SK-N-SH treated with all-trans-retinoic acid at 6 μM for 48 hours (cell line): ENCODE measurements at regions not wholly inside any gene's neighbourhood (a gene's known extent, or its start where the extent isn't known, plus 50 kb on each side); places are given as distances from the start of the nearest gene placed in this dataset.

ENCODE experiments used
- ATAC-seq: fragments of 200-7000 bp; cut with Tn5 transposase; 3 replicates; pipeline ENCODE4 v1.9.1; 2020; ENCODE audit warnings: mild to moderate bottlenecking, moderate library complexity
- BACH2 ChIP-seq: fragments of 250-450 bp; sonication (Bioruptor Pico); IDR thresholded peaks from 2 replicates; pipeline ENCODE4 v1.9.0; 2021; ENCODE audit warnings: mild to moderate bottlenecking, borderline replicate concordance
- CREB5 ChIP-seq: fragments of 250-450 bp; sonication (Bioruptor Pico); IDR thresholded peaks from 2 replicates; pipeline ENCODE4 v1.5.1; 2020; ENCODE audit warnings: low read depth, mild to moderate bottlenecking, moderate library complexity
- CSDC2 ChIP-seq: fragments of 250-450 bp; sonication (Bioruptor Pico); IDR thresholded peaks from 2 replicates; pipeline ENCODE4 v1.5.0; 2020; ENCODE audit warnings: mild to moderate bottlenecking, moderate library complexity
- CSRNP3 ChIP-seq: fragments of 250-450 bp; sonication (Bioruptor Pico); IDR thresholded peaks from 2 replicates; pipeline ENCODE4 v1.5.1; 2021; ENCODE audit warnings: mild to moderate bottlenecking, moderate library complexity
- ESRRG ChIP-seq: fragments of 250-450 bp; sonication (Bioruptor Pico); IDR thresholded peaks from 2 replicates; pipeline ENCODE4 v1.6.1; 2021; ENCODE audit warnings: mild to moderate bottlenecking
- GLIS3 ChIP-seq: fragments of 250-450 bp; sonication (Bioruptor Pico); IDR thresholded peaks from 2 replicates; pipeline ENCODE4 v1.5.0; 2020; ENCODE audit warnings: mild to moderate bottlenecking, moderate library complexity
- ISL1 ChIP-seq: fragments of 250-450 bp; sonication (Bioruptor Pico); IDR thresholded peaks from 2 replicates; pipeline ENCODE4 v2.1.2; 2022; ENCODE audit warnings: mild to moderate bottlenecking, moderate library complexity
- OSR1 ChIP-seq: fragments of 250-450 bp; sonication (Bioruptor Pico); IDR thresholded peaks from 2 replicates; pipeline ENCODE4 v1.8.0; 2022; ENCODE audit warnings: moderate library complexity, mild to moderate bottlenecking, inconsistent platforms
- POU6F1 ChIP-seq: fragments of 250-450 bp; sonication (Bioruptor Pico); IDR thresholded peaks from 2 replicates; pipeline ENCODE4 v1.8.0; 2021; ENCODE audit warnings: low read depth, mild to moderate bottlenecking, moderate library complexity, borderline replicate concordance
- PPARA ChIP-seq: fragments of 250-450 bp; sonication (Bioruptor Pico); IDR thresholded peaks from 2 replicates; pipeline ENCODE4 v1.5.0; 2020; ENCODE audit warnings: mild to moderate bottlenecking, borderline replicate concordance
- RARB ChIP-seq: fragments of 250-450 bp; sonication (Bioruptor Pico); IDR thresholded peaks from 2 replicates; pipeline ENCODE4 v1.8.0; 2021; ENCODE audit warnings: mild to moderate bottlenecking, moderate library complexity
- SNAI2 ChIP-seq: fragments of 250-450 bp; sonication (Bioruptor Pico); IDR thresholded peaks from 2 replicates; pipeline ENCODE4 v1.5.0; 2020; ENCODE audit warnings: mild to moderate bottlenecking, moderate library complexity
- TCF4 ChIP-seq: fragments of 250-450 bp; sonication (Bioruptor Pico); IDR thresholded peaks from 2 replicates; pipeline ENCODE4 v1.8.0; 2021; ENCODE audit warnings: mild to moderate bottlenecking, moderate library complexity, borderline replicate concordance
- TOX ChIP-seq: fragments of 250-450 bp; sonication (Bioruptor Pico); IDR thresholded peaks from 2 replicates; pipeline ENCODE4 v1.8.0; 2021; ENCODE audit warnings: mild to moderate bottlenecking, moderate library complexity, borderline replicate concordance
- ZC3H10 ChIP-seq: fragments of 250-450 bp; sonication (Bioruptor Pico); IDR thresholded peaks from 2 replicates; pipeline ENCODE4 v1.5.1; 2021; ENCODE audit warnings: mild to moderate bottlenecking, moderate library complexity
- ZFP3 ChIP-seq: fragments of 250-450 bp; sonication (Bioruptor Pico); IDR thresholded peaks from 2 replicates; pipeline ENCODE4 v1.5.0; 2020; ENCODE audit warnings: mild to moderate bottlenecking, moderate library complexity
- ZFP30 ChIP-seq: fragments of 450-650 bp; formaldehyde crosslinking; IDR thresholded peaks from 2 replicates; pipeline ENCODE4 v1.5.0; 2022; ENCODE audit warnings: mild to moderate bottlenecking, moderate library complexity
- ZNF565 ChIP-seq: fragments of 450-650 bp; formaldehyde crosslinking; conservative IDR thresholded peaks from 2 replicates; pipeline ENCODE4 v1.5.0; 2020; ENCODE audit warnings: low read depth, mild to moderate bottlenecking, moderate library complexity
- ZNF8 ChIP-seq: fragments of 450-650 bp; formaldehyde crosslinking; IDR thresholded peaks from 2 replicates; pipeline ENCODE4 v1.5.0; 2020; ENCODE audit warnings: mild to moderate bottlenecking, moderate library complexity
- TF ChIP-seq, protein P1 (sequence below): fragments of 250-450 bp; sonication (Bioruptor Pico); IDR thresholded peaks from 2 replicates; pipeline ENCODE4 v1.5.0; 2020; ENCODE audit warnings: mild to moderate bottlenecking, moderate library complexity

DNA sequence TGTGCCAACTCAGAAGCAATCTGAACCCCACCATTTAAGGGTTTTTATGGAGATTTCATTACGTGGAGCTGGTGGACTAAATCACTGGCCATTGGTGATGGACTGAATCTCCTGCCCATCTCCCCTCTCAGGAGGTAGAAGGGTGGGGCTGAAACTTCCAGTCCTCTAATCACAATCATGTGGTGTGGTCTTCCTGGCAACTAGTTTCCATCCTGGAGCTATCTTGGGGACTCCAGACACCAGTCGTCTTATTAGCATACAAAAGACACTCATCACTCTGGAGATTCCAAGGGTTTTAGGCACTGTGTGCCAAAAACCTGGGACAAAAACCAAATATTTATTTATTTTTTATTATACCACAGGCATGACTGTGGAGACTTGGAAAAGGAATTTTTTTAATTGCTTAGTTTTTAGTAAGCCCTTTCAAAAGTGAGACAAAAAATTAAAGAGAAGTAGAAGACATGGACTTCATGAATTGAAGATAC is 203.6 kb downstream of the WNT5A start:
- TF ChIP-seq ZFP3: no peak
- TF ChIP-seq ZNF565: no peak
- no peak for TF ChIP-seq ZNF8 (CRISPR knock-in tag)
- no peak for TF ChIP-seq ZFP30 (CRISPR knock-in tag)
- TF ChIP-seq POU6F1 (CRISPR knock-in tag): no peak
- TF ChIP-seq CSDC2 (CRISPR knock-in tag): no peak
- TF ChIP-seq, protein P1, sequence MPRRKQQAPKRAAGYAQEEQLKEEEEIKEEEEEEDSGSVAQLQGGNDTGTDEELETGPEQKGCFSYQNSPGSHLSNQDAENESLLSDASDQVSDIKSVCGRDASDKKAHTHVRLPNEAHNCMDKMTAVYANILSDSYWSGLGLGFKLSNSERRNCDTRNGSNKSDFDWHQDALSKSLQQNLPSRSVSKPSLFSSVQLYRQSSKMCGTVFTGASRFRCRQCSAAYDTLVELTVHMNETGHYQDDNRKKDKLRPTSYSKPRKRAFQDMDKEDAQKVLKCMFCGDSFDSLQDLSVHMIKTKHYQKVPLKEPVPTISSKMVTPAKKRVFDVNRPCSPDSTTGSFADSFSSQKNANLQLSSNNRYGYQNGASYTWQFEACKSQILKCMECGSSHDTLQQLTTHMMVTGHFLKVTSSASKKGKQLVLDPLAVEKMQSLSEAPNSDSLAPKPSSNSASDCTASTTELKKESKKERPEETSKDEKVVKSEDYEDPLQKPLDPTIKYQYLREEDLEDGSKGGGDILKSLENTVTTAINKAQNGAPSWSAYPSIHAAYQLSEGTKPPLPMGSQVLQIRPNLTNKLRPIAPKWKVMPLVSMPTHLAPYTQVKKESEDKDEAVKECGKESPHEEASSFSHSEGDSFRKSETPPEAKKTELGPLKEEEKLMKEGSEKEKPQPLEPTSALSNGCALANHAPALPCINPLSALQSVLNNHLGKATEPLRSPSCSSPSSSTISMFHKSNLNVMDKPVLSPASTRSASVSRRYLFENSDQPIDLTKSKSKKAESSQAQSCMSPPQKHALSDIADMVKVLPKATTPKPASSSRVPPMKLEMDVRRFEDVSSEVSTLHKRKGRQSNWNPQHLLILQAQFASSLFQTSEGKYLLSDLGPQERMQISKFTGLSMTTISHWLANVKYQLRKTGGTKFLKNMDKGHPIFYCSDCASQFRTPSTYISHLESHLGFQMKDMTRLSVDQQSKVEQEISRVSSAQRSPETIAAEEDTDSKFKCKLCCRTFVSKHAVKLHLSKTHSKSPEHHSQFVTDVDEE (CRISPR knock-in tag): no peak
- no peak for TF ChIP-seq SNAI2
- no peak for TF ChIP-seq ZC3H10 (CRISPR knock-in tag)
- no peak for TF ChIP-seq PPARA (CRISPR knock-in tag)
- no peak for TF ChIP-seq CREB5 (CRISPR knock-in tag)
- TF ChIP-seq, all 23 proteins: peak for 0
- no peak for ATAC-seq

GRCh38 chr3:55282994-55283393 is 204.1 kb downstream of the WNT5A start:
- TF ChIP-seq GLIS3 (CRISPR knock-in tag): no peak
- no peak for TF ChIP-seq ZFP30 (CRISPR knock-in tag)
- no peak for TF ChIP-seq CSRNP3
- TF ChIP-seq OSR1 (CRISPR knock-in tag): no peak
- TF ChIP-seq POU6F1 (CRISPR knock-in tag): no peak
- no peak for TF ChIP-seq TOX
- TF ChIP-seq ZFP3: no peak
- TF ChIP-seq, all 23 proteins: peak for 0
- ATAC-seq: no peak; the same call in 2 of the 3 replicates

DNA sequence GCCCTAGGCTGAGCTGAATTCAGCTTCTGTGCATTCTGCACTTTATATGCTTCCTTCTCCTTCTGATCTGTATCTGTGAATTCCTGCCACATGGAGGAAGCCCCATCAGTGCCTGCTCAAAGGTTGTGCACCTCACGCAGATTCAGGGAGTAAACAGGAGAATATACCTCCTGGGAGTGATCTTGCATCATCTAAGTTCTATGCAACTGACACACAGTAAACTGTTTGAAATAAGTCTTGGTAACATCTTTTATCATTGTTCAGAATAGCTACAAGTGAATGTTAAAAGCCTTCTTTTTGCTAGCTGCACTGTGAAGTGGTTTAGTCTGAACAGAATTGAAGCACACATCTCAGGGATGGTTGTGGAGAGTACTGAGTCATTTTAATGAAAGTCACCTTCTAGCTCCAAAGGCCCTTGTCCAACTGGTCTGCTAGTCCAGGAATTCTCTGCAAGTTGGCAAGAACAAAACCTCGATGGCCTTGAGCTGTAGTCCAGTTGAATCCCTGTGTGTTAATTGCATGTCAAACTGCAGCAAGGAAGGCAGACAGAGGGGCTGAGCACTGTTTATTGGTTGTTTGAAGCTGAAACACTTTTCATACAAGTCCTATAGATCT is 215.0 kb downstream of the WNT5A start:
- ATAC-seq: no peak
- TF ChIP-seq ZNF565 (no peak), ISL1 (CRISPR knock-in tag) (no peak), ESRRG (CRISPR knock-in tag) (no peak), BACH2 (CRISPR knock-in tag) (no peak), POU6F1 (CRISPR knock-in tag) (no peak), OSR1 (CRISPR knock-in tag) (no peak), PPARA (CRISPR knock-in tag) (no peak), ZC3H10 (CRISPR knock-in tag) (no peak), ZNF8 (CRISPR knock-in tag) (no peak), TCF4 (CRISPR knock-in tag) (no peak), RARB (no peak)
- TF ChIP-seq, protein P1 (CRISPR knock-in tag): no peak
